ENCODE measurements at regions not wholly inside any gene's neighbourhood (a gene's known extent, or its start where the extent isn't known, plus 50 kb on each side); places are given as distances from the start of the nearest gene placed in this dataset.
A peak's percentile ranks its signal among the peaks of the same experiment; 100 is the strongest.
"Not testable (repeated sequence)": the region's sequence is repeated elsewhere in the genome, so short reads cannot be mapped to it uniquely, and the experiment has no call there.

- DNase-seq (ENCODE audit: low read depth): no peak
These were observed 547.0 kb downstream of the NSUN3 start for GRCh38 chr3:94609908-94610307.

- no peak for DNase-seq (ENCODE audit: low read depth)
These were observed 548.7 kb downstream of the NSUN3 start for GRCh38 chr3:94611596-94611995.

GRCh38 chr3:94612631-94613030 is 549.8 kb downstream of the NSUN3 start:
- no peak for DNase-seq (ENCODE audit: low read depth)

GRCh38 chr3:94614192-94614591 is 551.3 kb downstream of the NSUN3 start:
- no peak for DNase-seq (ENCODE audit: low read depth)

- DNase-seq (ENCODE audit: low read depth): no peak
These were observed 552.6 kb downstream of the NSUN3 start for GRCh38 chr3:94615275-94616065.

GRCh38 chr3:94616833-94617232 is 554.0 kb downstream of the NSUN3 start:
- DNase-seq (ENCODE audit: low read depth): peak; percentile 20

GRCh38 chr3:94617312-94617711 is 554.5 kb downstream of the NSUN3 start:
- DNase-seq (ENCODE audit: low read depth): no peak

- no peak for DNase-seq (ENCODE audit: low read depth)
These were observed 556.8 kb downstream of the NSUN3 start for GRCh38 chr3:94619643-94620042.

GRCh38 chr3:94626573-94626972 is 563.7 kb downstream of the NSUN3 start:
- no peak for DNase-seq (ENCODE audit: low read depth)

GRCh38 chr3:94627689-94628088 is 564.8 kb downstream of the NSUN3 start:
- DNase-seq (ENCODE audit: low read depth): no peak

GRCh38 chr3:94643400-94643799 is 580.5 kb downstream of the NSUN3 start:
- no peak for DNase-seq (ENCODE audit: low read depth)

GRCh38 chr3:94645790-94646189 is 582.9 kb downstream of the NSUN3 start:
- DNase-seq (ENCODE audit: low read depth): no peak

- peak; percentile 11 for DNase-seq (ENCODE audit: low read depth)
These were observed 584.3 kb downstream of the NSUN3 start for GRCh38 chr3:94647131-94647530.

GRCh38 chr3:94648270-94649180 is 585.7 kb downstream of the NSUN3 start:
- DNase-seq (ENCODE audit: low read depth): not testable (repeated sequence)

GRCh38 chr3:94654096-94654495 is 591.2 kb downstream of the NSUN3 start:
- no peak for DNase-seq (ENCODE audit: low read depth)

- no peak for DNase-seq (ENCODE audit: low read depth)
These were observed 603.1 kb downstream of the NSUN3 start for GRCh38 chr3:94665922-94666321.

GRCh38 chr3:94671078-94671477 is 608.2 kb downstream of the NSUN3 start:
- DNase-seq (ENCODE audit: low read depth): no peak

- no peak for DNase-seq (ENCODE audit: low read depth)
These were observed 611.0 kb downstream of the NSUN3 start for GRCh38 chr3:94673876-94674275.

GRCh38 chr3:94686208-94686607 is 623.3 kb downstream of the NSUN3 start:
- DNase-seq (ENCODE audit: low read depth): no peak

GRCh38 chr3:94693997-94694640 is 631.3 kb downstream of the NSUN3 start:
- no peak for DNase-seq (ENCODE audit: low read depth)

GRCh38 chr3:94694894-94695293 is 632.0 kb downstream of the NSUN3 start:
- DNase-seq (ENCODE audit: low read depth): no peak

GRCh38 chr3:94704467-94704866 is 641.6 kb downstream of the NSUN3 start:
- no peak for DNase-seq (ENCODE audit: low read depth)

Measured in HS-5 (cell line).